ENCODE measurements at regions not wholly inside any gene's neighbourhood (a gene's known extent, or its start where the extent isn't known, plus 50 kb on each side); places are given as distances from the start of the nearest gene placed in this dataset.

- in situ Hi-C loops (cut with HindIII; ENCODE audit: low sequenced_read_pairs) = no loop called here
Observed at GRCh38 chr16:17602678-17603077, 131.9 kb upstream of the XYLT1 start.

GRCh38 chr16:17598968-17599367 is 128.2 kb upstream of the XYLT1 start:
- DNase-seq (ENCODE audit: low read depth, low spot score) = no peak
- in situ Hi-C loops (cut with HindIII; ENCODE audit: low sequenced_read_pairs) = no loop called here
- H3K4me3 ChIP-seq (ENCODE audit: low read depth, low read length) = no peak overlapping the region
- TF ChIP-seq, protein P1, sequence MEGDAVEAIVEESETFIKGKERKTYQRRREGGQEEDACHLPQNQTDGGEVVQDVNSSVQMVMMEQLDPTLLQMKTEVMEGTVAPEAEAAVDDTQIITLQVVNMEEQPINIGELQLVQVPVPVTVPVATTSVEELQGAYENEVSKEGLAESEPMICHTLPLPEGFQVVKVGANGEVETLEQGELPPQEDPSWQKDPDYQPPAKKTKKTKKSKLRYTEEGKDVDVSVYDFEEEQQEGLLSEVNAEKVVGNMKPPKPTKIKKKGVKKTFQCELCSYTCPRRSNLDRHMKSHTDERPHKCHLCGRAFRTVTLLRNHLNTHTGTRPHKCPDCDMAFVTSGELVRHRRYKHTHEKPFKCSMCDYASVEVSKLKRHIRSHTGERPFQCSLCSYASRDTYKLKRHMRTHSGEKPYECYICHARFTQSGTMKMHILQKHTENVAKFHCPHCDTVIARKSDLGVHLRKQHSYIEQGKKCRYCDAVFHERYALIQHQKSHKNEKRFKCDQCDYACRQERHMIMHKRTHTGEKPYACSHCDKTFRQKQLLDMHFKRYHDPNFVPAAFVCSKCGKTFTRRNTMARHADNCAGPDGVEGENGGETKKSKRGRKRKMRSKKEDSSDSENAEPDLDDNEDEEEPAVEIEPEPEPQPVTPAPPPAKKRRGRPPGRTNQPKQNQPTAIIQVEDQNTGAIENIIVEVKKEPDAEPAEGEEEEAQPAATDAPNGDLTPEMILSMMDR (IDR thresholded peaks at IDR 0.05; ENCODE audit: low read depth, low read length) = no peak

More at GRCh38 chr16:17602678-17603077, 131.9 kb upstream of the XYLT1 start:
- TF ChIP-seq, protein P1 (IDR thresholded peaks at IDR 0.05; ENCODE audit: low read depth, low read length) = no peak
- H3K4me3 ChIP-seq (ENCODE audit: low read depth, low read length) = no peak overlapping the region
- DNase-seq (ENCODE audit: low read depth, low spot score) = no peak

- in situ Hi-C loops (cut with HindIII; ENCODE audit: low sequenced_read_pairs) = no loop called here
- DNase-seq (ENCODE audit: low read depth, low spot score) = no peak
- no peak overlapping the region for H3K4me3 ChIP-seq (ENCODE audit: low read depth, low read length)
- TF ChIP-seq, protein P1 (IDR thresholded peaks at IDR 0.05; ENCODE audit: low read depth, low read length) = no peak
Observed at GRCh38 chr16:17591655-17592405, 121.1 kb upstream of the XYLT1 start.

- in situ Hi-C loops (cut with HindIII; ENCODE audit: low sequenced_read_pairs) = no loop called here
- no peak for DNase-seq (ENCODE audit: low read depth, low spot score)
- H3K4me3 ChIP-seq (ENCODE audit: low read depth, low read length) = no peak overlapping the region
- TF ChIP-seq, protein P1 (IDR thresholded peaks at IDR 0.05; ENCODE audit: low read depth, low read length) = no peak
Observed at GRCh38 chr16:17590711-17591654, 120.2 kb upstream of the XYLT1 start.

DNA sequence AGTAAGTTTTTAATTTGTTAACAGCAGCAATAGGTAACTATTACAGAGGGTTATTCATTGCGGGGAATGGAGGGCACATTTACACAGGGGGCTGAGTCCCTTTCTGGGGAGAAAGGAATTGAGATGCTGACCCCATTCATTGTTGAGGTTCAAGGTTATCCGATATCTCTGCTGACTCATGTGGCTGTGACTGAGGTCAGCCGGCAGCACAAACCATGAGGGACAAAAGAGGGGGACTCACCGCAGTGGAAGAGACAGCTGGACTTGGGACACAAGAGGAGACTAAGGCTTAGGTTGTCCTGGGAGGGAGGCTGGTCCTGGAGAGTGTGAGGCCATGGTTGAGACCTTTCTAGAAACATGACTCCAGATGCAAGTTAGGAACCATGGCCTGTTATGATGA is 119.1 kb upstream of the XYLT1 start:
- in situ Hi-C loops (cut with HindIII; ENCODE audit: low sequenced_read_pairs) = no loop called here
- TF ChIP-seq, protein P1 (IDR thresholded peaks at IDR 0.05; ENCODE audit: low read depth, low read length) = no peak
- H3K4me3 ChIP-seq (ENCODE audit: low read depth, low read length) = no peak overlapping the region
- DNase-seq (ENCODE audit: low read depth, low spot score) = no peak

GRCh38 chr16:17585449-17586074 is 114.8 kb upstream of the XYLT1 start:
- in situ Hi-C loops (cut with HindIII; ENCODE audit: low sequenced_read_pairs) = no loop called here
- TF ChIP-seq, protein P1 (IDR thresholded peaks at IDR 0.05; ENCODE audit: low read depth, low read length) = no peak
- DNase-seq (ENCODE audit: low read depth, low spot score) = no peak
- no peak overlapping the region for H3K4me3 ChIP-seq (ENCODE audit: low read depth, low read length)

Data from astrocyte of the spinal cord (primary cell).